Chondrocyte (in vitro differentiated cells): ENCODE measurements at regions not wholly inside any gene's neighbourhood (a gene's known extent, or its start where the extent isn't known, plus 50 kb on each side); places are given as distances from the start of the nearest gene placed in this dataset.
"Not testable (repeated sequence)": the region's sequence is repeated elsewhere in the genome, so short reads cannot be mapped to it uniquely, and the experiment has no call there.

Experiments
- DNase-seq: peaks from one replicate; pipeline ENCODE4 v3.0.0; 2021; ENCODE audit warnings: mixed read lengths, low spot score
- H3K27ac Mint-ChIP-seq: one replicate; pipeline ENCODE4 v1.8.0; 2021; ENCODE audit warnings: mild to moderate bottlenecking, moderate library complexity, mixed read lengths; ENCODE audit not compliant: unreplicated experiment
- H3K27me3 Mint-ChIP-seq: 2 replicates; pipeline ENCODE4 v1.8.0; 2021; ENCODE audit warnings: low read depth, mixed read lengths
- H3K36me3 Mint-ChIP-seq: 2 replicates; pipeline ENCODE4 v1.8.0; 2021; ENCODE audit warnings: low read depth, mixed read lengths
- H3K4me1 Mint-ChIP-seq: 2 replicates; pipeline ENCODE4 v1.8.0; 2021; ENCODE audit warnings: low read depth, mild to moderate bottlenecking, mixed read lengths
- H3K4me3 Mint-ChIP-seq: one replicate; pipeline ENCODE4 v1.8.0; 2021; ENCODE audit warnings: mild to moderate bottlenecking, moderate library complexity, mixed read lengths; ENCODE audit not compliant: unreplicated experiment
- H3K9me3 Mint-ChIP-seq: 2 replicates; pipeline ENCODE4 v1.8.0; 2021; ENCODE audit warnings: low read depth, mixed read lengths
- TF ChIP-seq, protein P1 (sequence below): fragments of 200-600 bp; sonication (generic); IDR thresholded peaks from 2 replicates; pipeline ENCODE4 v1.5.0; 2021; ENCODE audit warnings: antibody characterized with exemption, mild to moderate bottlenecking, moderate library complexity

DNA sequence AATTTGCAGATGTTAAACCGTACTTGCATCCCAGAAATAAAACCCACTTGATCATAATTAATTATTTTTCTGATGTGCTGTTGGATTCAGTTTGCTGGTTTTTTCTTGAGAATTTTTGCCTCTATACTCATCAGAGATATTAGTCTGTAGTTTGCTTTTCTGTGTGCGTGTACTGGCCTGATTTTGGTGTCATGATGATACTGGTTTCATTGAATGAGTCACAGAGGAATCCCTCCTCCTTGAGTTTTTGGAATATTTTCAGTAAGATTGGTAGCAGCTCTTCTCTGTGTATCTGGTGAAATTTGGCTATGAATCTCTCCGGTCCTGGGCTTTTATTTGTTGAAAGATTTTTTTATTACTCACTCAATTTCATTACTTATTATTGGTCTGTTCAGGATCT lies 100.4 kb upstream of the PMCH start:
- H3K27me3 Mint-ChIP-seq, result peaks cover 4% of the 10 kb centered on the region
- H3K4me1 Mint-ChIP-seq, result no peaks in the 10 kb centered on the region
- no peaks in the 10 kb centered on the region for H3K36me3 Mint-ChIP-seq
- peaks cover 13% of the 10 kb centered on the region for H3K9me3 Mint-ChIP-seq
- no peak overlapping the region for H3K27ac Mint-ChIP-seq
- TF ChIP-seq, protein P1, sequence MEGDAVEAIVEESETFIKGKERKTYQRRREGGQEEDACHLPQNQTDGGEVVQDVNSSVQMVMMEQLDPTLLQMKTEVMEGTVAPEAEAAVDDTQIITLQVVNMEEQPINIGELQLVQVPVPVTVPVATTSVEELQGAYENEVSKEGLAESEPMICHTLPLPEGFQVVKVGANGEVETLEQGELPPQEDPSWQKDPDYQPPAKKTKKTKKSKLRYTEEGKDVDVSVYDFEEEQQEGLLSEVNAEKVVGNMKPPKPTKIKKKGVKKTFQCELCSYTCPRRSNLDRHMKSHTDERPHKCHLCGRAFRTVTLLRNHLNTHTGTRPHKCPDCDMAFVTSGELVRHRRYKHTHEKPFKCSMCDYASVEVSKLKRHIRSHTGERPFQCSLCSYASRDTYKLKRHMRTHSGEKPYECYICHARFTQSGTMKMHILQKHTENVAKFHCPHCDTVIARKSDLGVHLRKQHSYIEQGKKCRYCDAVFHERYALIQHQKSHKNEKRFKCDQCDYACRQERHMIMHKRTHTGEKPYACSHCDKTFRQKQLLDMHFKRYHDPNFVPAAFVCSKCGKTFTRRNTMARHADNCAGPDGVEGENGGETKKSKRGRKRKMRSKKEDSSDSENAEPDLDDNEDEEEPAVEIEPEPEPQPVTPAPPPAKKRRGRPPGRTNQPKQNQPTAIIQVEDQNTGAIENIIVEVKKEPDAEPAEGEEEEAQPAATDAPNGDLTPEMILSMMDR, result no peak
- DNase-seq, result no peak
- H3K4me3 Mint-ChIP-seq, result no peak overlapping the region

DNA sequence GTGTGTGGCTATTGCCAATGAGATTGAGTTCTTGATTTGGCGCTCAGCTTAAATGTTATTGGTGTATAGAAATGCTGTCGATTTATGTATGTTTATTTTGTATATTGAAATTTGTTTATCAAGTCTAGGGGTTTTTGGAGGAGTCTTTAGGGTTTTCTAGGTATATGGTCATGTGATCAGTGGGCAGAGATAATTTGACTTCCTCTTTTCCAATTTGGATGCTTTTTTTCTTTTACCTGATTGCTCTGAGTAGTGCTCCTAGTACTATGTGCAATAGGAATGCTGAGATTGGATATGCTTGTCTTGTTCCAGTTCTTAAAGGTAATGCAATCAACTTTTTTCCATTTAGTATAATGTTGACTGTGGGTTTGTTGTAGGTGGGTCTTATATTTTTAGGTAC lies 99.8 kb upstream of the PMCH start:
- TF ChIP-seq, protein P1, result no peak
- Mint-ChIP-seq H3K9me3 (peaks cover 13% of the 10 kb centered on the region), H3K36me3 (no peaks in the 10 kb centered on the region), H3K4me1 (no peaks in the 10 kb centered on the region), H3K27me3 (peaks cover 4% of the 10 kb centered on the region), H3K4me3 (no peak overlapping the region), H3K27ac (no peak overlapping the region)
- DNase-seq, result no peak

DNA sequence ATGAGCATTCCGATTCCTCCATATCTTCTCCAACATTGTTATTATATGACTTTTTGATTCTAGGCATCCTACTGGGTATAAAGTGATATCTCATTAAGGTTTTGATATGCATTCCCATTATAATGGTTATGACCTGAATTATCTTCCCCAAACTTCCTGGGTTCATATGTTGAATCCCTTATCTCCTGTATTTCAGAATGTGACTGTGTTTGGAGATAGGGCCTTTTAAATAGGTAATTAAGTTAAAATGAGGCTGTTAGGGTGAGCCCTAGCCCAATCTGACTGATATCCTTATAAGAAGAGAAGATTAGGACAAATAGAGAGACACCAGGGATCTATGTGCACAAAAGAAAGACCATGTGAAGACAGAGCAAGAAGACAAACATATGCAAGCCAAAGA lies 96.9 kb upstream of the PMCH start:
- no peak for DNase-seq
- Mint-ChIP-seq H3K27ac (no peak overlapping the region), H3K4me3 (no peak overlapping the region), H3K9me3 (peaks cover 5% of the 10 kb centered on the region), H3K36me3 (no peaks in the 10 kb centered on the region), H3K27me3 (peaks cover 4% of the 10 kb centered on the region), H3K4me1 (no peaks in the 10 kb centered on the region)
- TF ChIP-seq, protein P1, result no peak

DNA sequence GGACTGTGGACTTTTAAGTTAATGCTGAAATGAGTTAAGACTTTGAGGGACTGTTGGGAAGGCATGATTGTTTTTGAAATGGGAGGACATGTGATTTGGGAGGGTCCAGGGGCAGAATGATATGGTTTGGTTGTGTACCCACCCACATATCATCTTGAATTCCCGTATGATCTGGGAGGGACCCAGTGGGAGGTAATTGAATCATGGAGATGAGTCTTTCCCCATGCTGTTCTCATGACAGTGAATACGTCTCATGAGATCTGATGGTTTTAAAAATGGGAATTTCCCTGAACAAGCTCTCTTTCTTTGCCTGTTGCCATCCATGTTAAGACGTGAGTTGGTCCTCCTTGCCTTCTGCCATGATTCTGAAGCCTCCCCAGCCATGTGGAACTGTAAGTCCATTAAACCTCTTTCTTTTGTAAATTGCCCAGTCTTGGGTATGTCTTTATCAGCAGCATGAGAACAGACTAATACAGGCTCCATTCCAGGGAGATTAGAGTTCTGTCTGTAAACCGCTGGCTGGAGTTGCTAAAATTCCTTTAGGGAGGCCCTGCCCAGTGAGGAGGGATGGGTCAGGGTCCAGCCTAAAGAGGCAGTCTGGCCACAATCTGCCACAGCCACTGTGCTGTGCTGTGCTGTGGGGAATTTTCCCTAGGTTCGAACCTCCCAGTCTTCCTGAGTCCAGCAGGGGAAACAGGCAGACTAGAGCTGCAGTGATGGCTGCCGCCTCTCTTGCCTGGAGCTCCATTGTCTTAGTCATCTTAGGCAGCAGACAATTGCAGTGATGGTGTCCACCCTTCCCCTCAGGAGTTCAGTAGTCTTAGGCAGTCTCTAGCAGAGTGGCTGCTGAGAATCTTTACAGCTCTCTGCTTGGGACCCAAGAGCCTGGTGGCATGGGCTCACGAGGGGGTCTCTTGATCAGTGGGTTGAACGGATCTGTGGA lies 94.1 kb upstream of the PMCH start:
- H3K9me3 Mint-ChIP-seq, result peaks cover 12% of the 10 kb centered on the region
- H3K4me1 Mint-ChIP-seq, H3K4me3 Mint-ChIP-seq, H3K27me3 Mint-ChIP-seq, H3K27ac Mint-ChIP-seq, H3K36me3 Mint-ChIP-seq, DNase-seq: not testable (repeated sequence)

DNA sequence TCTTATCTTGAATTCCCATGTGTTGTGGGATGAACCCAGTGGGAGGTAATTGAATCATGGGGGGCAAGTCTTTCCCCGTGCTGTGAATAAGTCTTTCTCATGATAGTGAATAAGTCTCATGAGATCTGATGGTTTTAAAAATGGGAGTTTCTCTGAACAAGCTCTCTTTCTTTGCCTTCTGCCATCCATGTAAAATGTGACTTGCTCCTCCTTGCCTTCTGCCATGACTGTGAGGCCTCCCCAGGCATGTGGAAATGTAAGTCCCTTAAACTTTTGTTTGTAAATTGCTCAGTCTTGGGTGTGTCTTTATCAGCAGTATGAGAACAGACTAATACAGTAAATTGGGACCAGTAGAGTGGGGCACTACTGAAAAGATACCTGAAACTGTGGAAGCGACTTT lies 92.1 kb upstream of the PMCH start:
- Mint-ChIP-seq H3K27me3 (peaks cover 13% of the 10 kb centered on the region), H3K9me3 (peaks cover 12% of the 10 kb centered on the region)
- not testable (repeated sequence) for H3K36me3 Mint-ChIP-seq, H3K4me1 Mint-ChIP-seq, DNase-seq, H3K27ac Mint-ChIP-seq, H3K4me3 Mint-ChIP-seq

DNA sequence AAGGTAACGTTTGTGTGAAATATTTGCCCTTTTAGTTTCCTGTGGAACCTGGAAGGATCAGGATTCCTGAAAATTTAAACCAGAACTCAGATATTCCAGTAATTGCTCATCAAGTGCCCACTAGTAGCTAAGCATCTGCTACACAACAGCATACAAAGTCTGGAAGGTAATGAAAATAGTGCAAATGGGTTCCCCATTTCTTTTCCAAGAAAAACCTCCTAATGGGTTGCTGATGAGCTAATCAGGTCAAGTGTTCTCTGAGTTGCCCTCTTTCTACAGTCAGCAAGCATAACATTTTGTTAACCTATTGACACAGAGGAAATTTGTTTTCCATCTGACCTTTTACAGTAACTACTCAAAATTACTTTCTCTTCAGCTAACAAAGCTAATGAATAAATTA lies 83.6 kb upstream of the PMCH start:
- TF ChIP-seq, protein P1, result no peak
- no peak overlapping the region for H3K27ac Mint-ChIP-seq
- H3K4me3 Mint-ChIP-seq, result no peak overlapping the region
- H3K27me3 Mint-ChIP-seq, result peaks cover 11% of the 10 kb centered on the region
- H3K9me3 Mint-ChIP-seq, result peaks cover 4% of the 10 kb centered on the region
- H3K4me1 Mint-ChIP-seq, result no peaks in the 10 kb centered on the region
- no peaks in the 10 kb centered on the region for H3K36me3 Mint-ChIP-seq
- no peak for DNase-seq

DNA sequence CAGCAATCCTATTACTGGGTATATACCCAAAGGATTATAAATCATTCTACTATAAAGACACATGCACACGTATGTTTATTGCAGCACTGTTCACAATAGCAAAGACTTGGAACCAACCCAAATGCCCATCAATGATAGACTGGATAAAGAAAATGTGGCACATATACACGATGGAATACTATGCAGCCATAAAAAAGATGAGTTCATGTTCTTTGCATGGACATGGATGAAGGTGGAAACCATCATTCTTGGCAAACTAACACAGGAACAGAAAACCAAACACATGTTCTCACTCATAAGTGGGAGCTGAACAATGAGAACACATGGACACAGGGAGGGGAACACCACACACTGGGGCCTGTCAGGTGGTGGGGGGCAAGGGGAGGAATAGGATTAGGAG lies 58.1 kb upstream of the PMCH start:
- H3K9me3 Mint-ChIP-seq, result peaks cover 19% of the 10 kb centered on the region
- H3K36me3 Mint-ChIP-seq, H3K27ac Mint-ChIP-seq: not testable (repeated sequence)

DNA sequence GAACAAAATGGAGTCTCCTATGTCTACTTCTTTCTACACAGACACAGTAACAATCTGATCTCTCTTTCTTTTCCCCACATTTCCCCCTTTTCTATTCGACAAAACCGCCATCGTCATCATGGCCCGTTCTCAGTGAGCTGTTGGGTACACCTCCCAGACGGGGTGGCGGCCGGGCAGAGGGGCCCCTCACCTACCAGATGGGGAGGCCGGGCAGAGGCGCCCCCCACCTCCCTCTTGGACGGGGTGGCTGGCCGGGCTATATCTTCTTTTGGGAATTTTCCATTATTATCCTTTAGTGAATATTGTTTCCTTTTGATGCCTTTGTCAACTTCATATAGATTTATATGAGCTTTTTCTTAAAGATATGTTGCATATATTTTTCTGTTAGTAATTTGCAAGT lies 53.4 kb upstream of the PMCH start:
- not testable (repeated sequence) for H3K27ac Mint-ChIP-seq, H3K4me3 Mint-ChIP-seq, H3K4me1 Mint-ChIP-seq, H3K36me3 Mint-ChIP-seq, DNase-seq
- Mint-ChIP-seq H3K27me3 (peaks cover 15% of the 10 kb centered on the region), H3K9me3 (peaks cover 15% of the 10 kb centered on the region)

More for the DNA sequence above, 58.1 kb upstream of the PMCH start:
- H3K27me3 Mint-ChIP-seq, result peaks cover 11% of the 10 kb centered on the region
- H3K4me1 Mint-ChIP-seq, DNase-seq, H3K4me3 Mint-ChIP-seq: not testable (repeated sequence)
